Coronary artery (tissue), 2 donors: ENCODE measurements at regions not wholly inside any gene's neighbourhood (a gene's known extent, or its start where the extent isn't known, plus 50 kb on each side); places are given as distances from the start of the nearest gene placed in this dataset.

Source experiments
- DNase-seq: peaks from one replicate; pipeline ENCODE4 v3.0.0-alpha.2; 2017; ENCODE audit warnings: low spot score
- H3K27ac ChIP-seq, 2 donors: fragments of 200-600 bp; sonication (generic); one replicate each; pipeline ENCODE4 v1.5.1; 2016 to 2019
- H3K4me3 ChIP-seq: fragments of 200-600 bp; sonication (generic); 2 replicates; pipeline ENCODE4 v1.5.1; 2016; ENCODE audit warnings: mild to moderate bottlenecking, moderate library complexity
- TF ChIP-seq, protein P1 (sequence below): fragments of 200-600 bp; sonication (generic); IDR thresholded peaks from one replicate; pipeline ENCODE4 v1.5.1; 2019; ENCODE audit warnings: antibody characterized with exemption

DNA sequence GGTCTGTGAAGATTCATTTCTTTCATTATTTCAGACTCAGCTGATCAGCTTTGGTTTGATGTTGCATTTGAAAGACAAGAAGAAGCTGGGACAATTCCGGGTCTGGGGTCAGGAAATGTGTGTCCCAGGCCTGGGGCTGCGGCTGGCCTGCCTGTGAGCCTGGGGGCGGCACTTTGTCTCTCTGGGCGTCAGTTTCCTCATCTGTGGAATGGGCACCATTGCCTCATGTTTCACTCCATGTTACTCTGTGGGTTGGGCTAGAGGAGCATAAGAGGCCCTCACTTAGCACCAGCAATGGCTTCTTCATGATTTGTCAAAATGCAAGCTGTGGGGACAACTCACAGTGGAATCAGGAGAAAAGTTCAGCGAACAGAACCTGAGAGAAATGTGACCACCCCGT, 570.1 kb downstream of the VRK1 start:
- H3K4me3 ChIP-seq: no peak overlapping the region
- TF ChIP-seq, protein P1, sequence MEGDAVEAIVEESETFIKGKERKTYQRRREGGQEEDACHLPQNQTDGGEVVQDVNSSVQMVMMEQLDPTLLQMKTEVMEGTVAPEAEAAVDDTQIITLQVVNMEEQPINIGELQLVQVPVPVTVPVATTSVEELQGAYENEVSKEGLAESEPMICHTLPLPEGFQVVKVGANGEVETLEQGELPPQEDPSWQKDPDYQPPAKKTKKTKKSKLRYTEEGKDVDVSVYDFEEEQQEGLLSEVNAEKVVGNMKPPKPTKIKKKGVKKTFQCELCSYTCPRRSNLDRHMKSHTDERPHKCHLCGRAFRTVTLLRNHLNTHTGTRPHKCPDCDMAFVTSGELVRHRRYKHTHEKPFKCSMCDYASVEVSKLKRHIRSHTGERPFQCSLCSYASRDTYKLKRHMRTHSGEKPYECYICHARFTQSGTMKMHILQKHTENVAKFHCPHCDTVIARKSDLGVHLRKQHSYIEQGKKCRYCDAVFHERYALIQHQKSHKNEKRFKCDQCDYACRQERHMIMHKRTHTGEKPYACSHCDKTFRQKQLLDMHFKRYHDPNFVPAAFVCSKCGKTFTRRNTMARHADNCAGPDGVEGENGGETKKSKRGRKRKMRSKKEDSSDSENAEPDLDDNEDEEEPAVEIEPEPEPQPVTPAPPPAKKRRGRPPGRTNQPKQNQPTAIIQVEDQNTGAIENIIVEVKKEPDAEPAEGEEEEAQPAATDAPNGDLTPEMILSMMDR: no peak
- H3K27ac ChIP-seq: no peak overlapping the region
- DNase-seq: no peak

DNA sequence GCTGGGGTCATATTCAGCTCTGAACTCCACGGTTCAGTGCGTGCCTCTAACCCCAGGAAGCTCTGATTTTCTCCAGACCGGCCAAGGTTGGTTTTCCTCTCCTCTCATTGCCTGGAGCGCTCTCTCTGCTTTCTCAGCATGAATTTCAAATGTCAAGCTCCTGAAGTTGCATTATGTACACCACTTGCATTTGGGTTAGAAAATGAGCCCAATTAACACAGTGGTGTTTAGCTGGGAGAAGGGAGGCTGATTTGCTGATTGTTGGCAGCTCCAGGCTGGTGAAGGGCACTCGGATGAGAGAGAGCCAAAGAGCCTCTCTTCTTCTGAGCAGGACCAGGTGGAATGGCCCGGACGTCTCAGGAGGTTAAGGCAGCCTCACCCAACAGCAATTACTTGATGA, 570.9 kb downstream of the VRK1 start:
- H3K27ac ChIP-seq: no peak overlapping the region
- DNase-seq: no peak
- TF ChIP-seq, protein P1: no peak
- no peak overlapping the region for H3K4me3 ChIP-seq

DNA sequence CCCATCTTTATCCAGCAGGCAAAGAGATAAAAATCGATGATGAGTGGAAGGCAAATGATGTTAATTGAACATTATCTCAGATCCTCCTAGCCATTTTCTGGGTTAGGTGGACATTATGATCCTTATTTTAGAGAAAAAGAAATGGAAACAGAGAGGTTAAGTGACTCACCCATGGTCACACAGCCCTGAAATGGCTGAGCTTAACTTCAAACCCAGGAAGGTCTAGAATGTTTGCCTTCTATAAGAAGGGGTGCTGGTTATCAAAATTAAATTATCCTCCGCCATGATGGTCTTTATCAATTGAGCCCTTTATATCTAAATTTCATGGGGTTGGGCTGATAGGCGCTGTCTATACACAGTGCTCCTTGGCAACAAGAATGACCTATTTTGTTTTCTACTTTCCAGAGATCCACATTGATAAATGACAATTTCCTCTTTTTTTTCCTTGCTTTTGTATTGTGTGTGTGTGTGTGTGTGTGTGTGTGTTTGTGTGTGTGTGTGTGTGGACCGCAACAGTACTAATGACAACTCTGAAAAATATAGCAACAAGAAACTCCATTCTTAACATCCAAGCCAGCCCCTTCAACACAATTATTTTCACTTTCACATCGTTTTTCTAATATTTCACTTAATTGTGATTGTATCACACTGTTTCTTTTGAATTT, 571.9 kb downstream of the VRK1 start:
- no peak for DNase-seq
- no peak overlapping the region for H3K27ac ChIP-seq
- TF ChIP-seq, protein P1: no peak
- H3K4me3 ChIP-seq: no peak overlapping the region

DNA sequence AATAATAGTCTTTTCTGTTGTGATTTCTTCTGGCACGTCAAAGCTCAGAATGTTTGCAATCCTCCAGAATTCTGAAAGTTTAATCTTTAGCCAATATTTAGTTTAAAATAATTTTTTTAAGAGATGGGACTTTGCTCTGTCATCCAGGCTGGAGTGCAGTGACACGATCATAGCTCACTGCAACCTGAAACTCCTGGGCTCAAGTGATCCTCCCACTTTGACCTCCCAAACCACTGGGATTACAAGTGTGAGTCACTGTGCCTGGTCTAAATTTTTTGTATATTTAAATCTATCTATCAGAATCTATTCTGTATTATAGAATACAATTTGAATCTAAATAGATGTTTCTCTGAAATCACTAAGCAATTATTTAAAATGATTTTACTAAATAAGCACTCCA, 572.7 kb downstream of the VRK1 start:
- H3K4me3 ChIP-seq: no peak overlapping the region
- H3K27ac ChIP-seq: no peak overlapping the region
- TF ChIP-seq, protein P1: no peak
- DNase-seq: no peak

DNA sequence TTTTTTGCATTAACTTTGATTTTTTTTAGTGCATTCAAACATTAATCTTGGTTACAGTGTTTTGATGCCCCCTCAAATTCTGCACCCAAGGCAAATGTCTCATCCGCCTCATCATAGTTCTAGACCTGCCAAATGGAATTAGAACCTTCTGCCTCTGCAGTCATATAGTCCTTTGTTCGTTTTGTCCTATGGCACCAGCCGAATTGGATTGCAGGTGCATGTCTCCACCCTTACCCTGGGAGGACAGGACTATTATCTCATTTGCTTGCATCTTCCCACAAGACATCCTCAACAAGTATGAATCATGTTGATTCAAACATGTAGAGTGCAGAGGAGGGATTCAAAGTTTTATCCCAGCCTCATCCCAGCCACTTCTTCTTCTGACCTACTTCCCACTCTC, 579.1 kb downstream of the VRK1 start:
- DNase-seq: no peak
- TF ChIP-seq, protein P1: no peak
- Histone ChIP-seq H3K27ac (no peak overlapping the region), H3K4me3 (no peak overlapping the region)

DNA sequence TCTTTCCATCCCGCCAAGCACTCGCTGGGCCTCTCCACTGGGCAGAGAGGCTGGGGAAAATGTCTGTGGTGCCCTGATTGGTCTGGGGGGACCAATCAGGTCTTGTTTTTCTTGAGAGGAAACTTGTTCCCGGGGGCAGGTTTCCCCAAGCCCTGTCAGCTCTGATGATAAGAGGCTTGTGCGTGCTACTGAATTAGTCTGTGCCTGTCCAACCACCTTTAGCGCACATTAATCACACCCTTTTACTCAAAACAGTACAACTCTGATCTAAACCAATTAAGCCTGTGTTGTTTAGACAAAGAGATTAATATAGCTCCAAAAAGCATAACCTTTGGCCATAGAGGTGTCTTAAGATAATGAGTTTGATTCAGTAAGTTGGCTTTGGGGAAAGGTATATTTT, 580.4 kb downstream of the VRK1 start:
- TF ChIP-seq, protein P1: no peak
- DNase-seq: no peak
- H3K27ac ChIP-seq: no peak overlapping the region
- H3K4me3 ChIP-seq: no peak overlapping the region

DNA sequence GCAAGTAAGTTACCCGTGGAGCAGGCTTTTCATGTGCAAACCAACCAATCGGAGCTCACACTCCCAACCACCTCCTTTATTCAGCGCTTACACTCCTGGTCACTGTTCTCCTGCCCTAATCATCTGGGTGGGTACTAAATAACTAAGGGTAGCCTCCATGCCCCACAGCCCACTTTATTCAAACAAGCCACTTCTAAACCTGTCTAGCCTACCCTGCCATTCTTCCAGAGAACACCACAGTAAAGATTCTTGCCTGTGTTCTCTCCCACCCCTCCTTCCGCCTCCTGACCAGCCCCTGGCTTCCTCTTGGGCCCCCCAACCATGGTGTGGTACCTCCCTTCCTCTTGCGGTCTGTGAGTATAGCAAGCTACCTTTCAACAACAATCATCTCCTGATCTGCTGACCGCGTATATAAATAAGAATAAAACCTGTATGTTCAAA, 581.9 kb downstream of the VRK1 start:
- DNase-seq: no peak
- no peak overlapping the region for H3K27ac ChIP-seq
- TF ChIP-seq, protein P1: no peak
- H3K4me3 ChIP-seq: no peak overlapping the region
